Stimulated activated CD4-positive, alpha-beta T cell treated with anti-CD3 and anti-CD28 coated beads, Interleukin-4, amount 100 ng/mL, for 24 hours (primary cell): ENCODE measurements at regions not wholly inside any gene's neighbourhood (a gene's known extent, or its start where the extent isn't known, plus 50 kb on each side); places are given as distances from the start of the nearest gene placed in this dataset.

Experiments
- DNase-seq: peaks from one replicate; pipeline ENCODE4 v3.0.0-alpha.2; 2020

GRCh38 chr5:6873359-6873758 lies 160.1 kb downstream of the TENT4A start:
- no peak for DNase-seq

- DNase-seq, result no peak
Observed at GRCh38 chr5:6875376-6875775, 162.1 kb downstream of the TENT4A start.

GRCh38 chr5:6877986-6878828 lies 165.0 kb downstream of the TENT4A start:
- DNase-seq, result no peak

GRCh38 chr5:6885581-6885980 lies 172.3 kb downstream of the TENT4A start:
- DNase-seq, result no peak

- no peak for DNase-seq
Observed at GRCh38 chr5:6886866-6887265, 173.6 kb downstream of the TENT4A start.

- no peak for DNase-seq
Observed at GRCh38 chr5:6889030-6889429, 175.8 kb downstream of the TENT4A start.

GRCh38 chr5:6899221-6899620 lies 186.0 kb downstream of the TENT4A start:
- no peak for DNase-seq

GRCh38 chr5:6900247-6901227 lies 187.3 kb downstream of the TENT4A start:
- DNase-seq, result no peak

- DNase-seq, result no peak
Observed at GRCh38 chr5:6902094-6902493, 188.9 kb downstream of the TENT4A start.

GRCh38 chr5:6902597-6902996 lies 189.4 kb downstream of the TENT4A start:
- DNase-seq, result no peak

GRCh38 chr5:6903934-6904333 lies 190.7 kb downstream of the TENT4A start:
- no peak for DNase-seq

GRCh38 chr5:6904860-6905259 lies 191.6 kb downstream of the TENT4A start:
- DNase-seq, result no peak

GRCh38 chr5:6905423-6905822 lies 192.2 kb downstream of the TENT4A start:
- DNase-seq, result no peak

- DNase-seq, result no peak
Observed at GRCh38 chr5:6905883-6906282, 192.7 kb downstream of the TENT4A start.

- DNase-seq, result no peak
Observed at GRCh38 chr5:6907320-6907918, 194.2 kb downstream of the TENT4A start.

GRCh38 chr5:6909901-6910300 lies 196.7 kb downstream of the TENT4A start:
- no peak for DNase-seq

GRCh38 chr5:6910950-6911349 lies 197.7 kb downstream of the TENT4A start:
- DNase-seq, result no peak

- DNase-seq, result no peak
Observed at GRCh38 chr5:6914347-6914746, 201.1 kb downstream of the TENT4A start.

- DNase-seq, result no peak
Observed at GRCh38 chr5:6915574-6915973, 202.3 kb downstream of the TENT4A start.

- no peak for DNase-seq
Observed at GRCh38 chr5:6918255-6918654, 205.0 kb downstream of the TENT4A start.

- DNase-seq, result no peak
Observed at GRCh38 chr5:6920628-6921256, 207.5 kb downstream of the TENT4A start.

- no peak for DNase-seq
Observed at GRCh38 chr5:6926491-6927038, 213.3 kb downstream of the TENT4A start.

GRCh38 chr5:6936031-6936430 lies 222.8 kb downstream of the TENT4A start:
- DNase-seq, result no peak
